SH-SY5Y (cell line): ENCODE measurements at regions not wholly inside any gene's neighbourhood (a gene's known extent, or its start where the extent isn't known, plus 50 kb on each side); places are given as distances from the start of the nearest gene placed in this dataset.

Experiments used
- GATA2 ChIP-seq: IDR thresholded peaks from 2 replicates; pipeline ENCODE4 v1.6.1; 2011; ENCODE audit warnings: mild to moderate bottlenecking, low read depth, low read length
- GATA3 ChIP-seq: IDR thresholded peaks from 2 replicates; pipeline ENCODE4 v1.6.1; 2011; ENCODE audit warnings: low read depth, mild to moderate bottlenecking, low read length, moderate library complexity

DNA sequence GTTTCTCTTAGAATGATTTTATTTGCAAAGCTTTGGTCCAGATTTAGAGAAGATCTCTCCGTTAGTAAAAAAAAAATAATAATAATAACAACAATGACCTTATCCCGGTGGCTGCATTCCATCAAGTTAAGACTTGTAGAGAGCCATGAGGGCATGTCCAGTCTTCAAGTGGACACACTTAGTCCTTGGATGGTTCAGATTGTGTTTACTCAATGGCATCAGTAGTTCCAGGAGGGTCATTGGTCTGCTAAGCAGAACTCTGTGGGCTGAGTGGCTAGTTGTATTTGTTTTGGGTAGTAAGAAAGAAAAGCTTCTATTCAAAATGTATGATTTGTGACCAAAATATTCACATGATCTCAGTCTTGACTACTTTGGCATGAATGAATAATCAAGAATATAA is 116.3 kb upstream of the UBE2E2 start:
- no peak for TF ChIP-seq GATA3
- TF ChIP-seq GATA2, result no peak
